NCI-H345 treated with DMSO at 0.1 percent for 48 hours (cell line): ENCODE measurements at regions not wholly inside any gene's neighbourhood (a gene's known extent, or its start where the extent isn't known, plus 50 kb on each side); places are given as distances from the start of the nearest gene placed in this dataset.

ENCODE experiments used
- DNase-seq: peaks from one replicate; lab custom pipeline; 2025; ENCODE audit not compliant: unreplicated experiment; lab: John Stamatoyannopoulos, UW

GRCh38 chr3:166367947-166368533, 530.8 kb upstream of the BCHE start:
- DNase-seq: no peak

DNA sequence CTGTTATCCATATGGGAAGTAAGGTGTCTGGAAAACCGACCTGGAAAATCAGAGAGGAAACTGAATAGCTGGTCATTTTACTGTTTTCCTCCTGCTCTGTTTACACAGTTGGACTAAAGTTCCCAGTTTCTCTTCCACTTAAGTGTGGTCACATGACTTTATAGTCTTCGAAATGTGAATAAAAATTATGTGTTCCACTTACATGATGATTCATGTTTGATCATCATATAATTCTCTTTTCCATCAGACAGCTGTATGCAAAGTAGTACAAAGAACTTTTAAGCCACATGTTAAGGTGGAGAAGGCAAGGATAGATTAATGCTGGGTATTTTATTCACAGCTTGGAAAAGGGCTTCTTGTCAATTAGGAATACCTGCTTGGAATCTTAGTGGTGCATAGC, 525.5 kb upstream of the BCHE start:
- DNase-seq: no peak

DNA sequence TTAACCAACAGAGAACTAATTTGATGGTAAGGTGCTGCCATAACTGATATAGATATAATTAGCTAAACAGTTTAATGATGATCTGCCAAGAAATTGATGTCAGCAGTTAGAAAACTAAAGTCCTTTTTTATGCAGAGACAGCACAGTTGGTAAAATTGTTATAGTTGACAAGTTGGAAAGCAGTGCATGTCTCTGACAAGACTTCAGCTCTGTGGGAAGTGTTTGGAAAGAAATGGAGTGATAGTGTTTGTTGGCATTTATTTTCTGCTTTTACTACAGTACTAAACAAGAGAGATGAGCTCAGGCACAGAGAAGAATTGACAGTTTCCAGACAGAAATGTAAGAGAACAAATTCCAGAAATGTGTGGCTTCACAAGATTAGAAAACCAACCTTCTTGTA, 523.5 kb upstream of the BCHE start:
- DNase-seq: no peak

DNA sequence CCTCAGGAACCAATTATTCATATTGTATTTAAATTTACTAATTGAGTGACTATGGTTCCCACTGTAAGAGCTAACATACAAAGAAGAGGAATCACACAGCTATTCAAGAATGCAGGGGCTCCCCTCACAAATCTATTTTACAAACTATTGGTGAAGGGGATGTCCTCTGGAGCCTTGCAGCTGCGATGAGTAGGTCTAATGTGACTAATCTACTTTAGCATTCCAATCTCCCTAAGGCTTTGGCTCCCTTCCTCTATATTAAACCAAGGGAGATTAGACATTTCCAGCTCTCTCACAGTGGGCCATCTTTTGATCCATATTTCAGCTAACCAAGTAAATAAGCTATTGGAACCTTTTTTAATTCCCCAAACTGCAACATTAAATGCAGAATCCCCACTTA, 514.2 kb upstream of the BCHE start:
- DNase-seq: no peak

GRCh38 chr3:166340604-166341266, 503.5 kb upstream of the BCHE start:
- DNase-seq: no peak

GRCh38 chr3:166324401-166324800, 487.2 kb upstream of the BCHE start:
- DNase-seq: no peak

DNA sequence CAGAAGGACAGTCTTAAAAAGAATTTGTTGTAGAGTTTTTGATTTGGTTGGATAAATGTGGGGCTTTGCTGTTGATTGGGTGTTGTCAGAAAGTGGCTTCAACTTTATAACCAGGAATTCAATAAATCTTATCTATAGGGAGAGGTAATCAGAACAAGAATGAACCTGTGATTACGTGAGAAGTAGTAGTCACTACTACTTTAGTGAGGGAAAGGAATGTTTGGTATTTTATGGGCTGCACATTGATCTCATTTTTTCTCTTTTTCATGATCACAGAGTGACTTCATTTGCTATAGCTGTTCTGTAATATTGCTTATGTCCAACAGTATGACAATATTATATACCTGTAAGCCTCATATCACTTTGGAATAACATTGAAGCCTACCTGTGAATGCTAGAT, 485.2 kb upstream of the BCHE start:
- DNase-seq: no peak

- DNase-seq: no peak
Measured at GRCh38 chr3:166307756-166308350, 470.6 kb upstream of the BCHE start.

DNA sequence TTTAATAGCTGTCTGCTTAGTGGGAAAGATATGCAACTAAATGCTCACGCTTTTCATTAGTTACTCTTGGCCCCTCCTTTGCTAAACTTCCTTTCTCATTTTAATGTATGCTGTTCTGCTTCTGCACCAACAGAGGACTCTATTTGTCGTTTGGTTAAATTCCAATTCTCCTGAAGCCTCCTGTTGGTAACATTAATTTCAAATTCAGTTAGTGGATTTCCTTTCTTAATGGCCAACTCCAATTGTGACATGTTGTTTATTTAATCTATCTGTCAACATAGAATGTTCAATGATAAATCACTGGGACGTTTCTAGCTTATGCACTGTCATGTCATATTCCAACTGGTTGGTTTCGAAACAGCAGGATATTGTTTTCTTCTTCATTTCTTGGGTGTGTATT, 467.4 kb upstream of the BCHE start:
- no peak for DNase-seq

GRCh38 chr3:166303681-166304080, 466.5 kb upstream of the BCHE start:
- no peak for DNase-seq

GRCh38 chr3:166302331-166302730, 465.1 kb upstream of the BCHE start:
- no peak for DNase-seq

DNA sequence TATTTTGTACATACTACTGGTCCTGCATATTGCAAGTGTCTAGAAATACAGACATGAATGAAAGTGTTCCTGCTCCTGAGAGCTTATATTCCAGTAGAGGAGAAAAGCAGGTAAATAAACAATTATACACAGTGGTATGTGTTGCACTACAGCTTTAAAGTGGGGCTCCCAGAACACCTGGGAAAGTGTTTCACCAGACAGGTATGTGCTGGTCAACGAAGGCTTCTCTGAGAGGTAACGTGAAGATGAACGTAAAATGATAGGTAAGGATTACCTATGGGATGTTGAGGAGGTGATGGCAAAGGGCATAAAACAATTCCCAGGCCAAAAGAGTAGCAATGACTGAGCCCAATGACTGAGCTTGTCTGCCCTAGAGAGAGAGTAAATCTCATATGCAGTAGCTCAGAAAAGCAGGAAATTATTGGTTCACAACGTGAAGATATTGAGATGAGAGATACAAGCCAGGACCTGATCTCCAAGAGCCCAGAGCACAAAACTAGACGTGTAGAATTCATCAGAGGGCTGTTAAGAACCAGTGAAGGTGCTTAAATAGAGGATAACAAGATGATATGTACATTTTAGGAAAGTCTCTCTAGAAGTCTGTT, 459.1 kb upstream of the BCHE start:
- no peak for DNase-seq

- DNase-seq: no peak
Measured at GRCh38 chr3:166291186-166291955, 454.1 kb upstream of the BCHE start.

DNA sequence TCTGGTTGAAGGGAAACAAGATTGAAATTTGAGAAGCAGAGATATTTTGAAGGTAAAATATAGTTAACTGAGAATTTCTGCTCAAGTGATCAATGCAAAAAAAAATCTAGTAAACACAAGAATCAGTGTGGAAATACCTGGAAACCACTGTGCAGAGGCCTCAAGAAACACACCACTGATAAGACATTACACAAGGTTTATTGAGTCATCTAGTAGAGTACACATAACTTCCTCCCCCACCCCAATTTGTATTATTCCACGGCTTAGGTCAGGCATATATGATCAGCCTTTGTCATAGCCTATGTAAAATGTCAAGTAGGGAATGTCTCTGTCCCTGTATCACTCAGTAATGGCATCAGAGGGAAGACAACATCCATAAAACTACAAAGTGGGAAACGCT, 447.8 kb upstream of the BCHE start:
- DNase-seq: no peak

DNA sequence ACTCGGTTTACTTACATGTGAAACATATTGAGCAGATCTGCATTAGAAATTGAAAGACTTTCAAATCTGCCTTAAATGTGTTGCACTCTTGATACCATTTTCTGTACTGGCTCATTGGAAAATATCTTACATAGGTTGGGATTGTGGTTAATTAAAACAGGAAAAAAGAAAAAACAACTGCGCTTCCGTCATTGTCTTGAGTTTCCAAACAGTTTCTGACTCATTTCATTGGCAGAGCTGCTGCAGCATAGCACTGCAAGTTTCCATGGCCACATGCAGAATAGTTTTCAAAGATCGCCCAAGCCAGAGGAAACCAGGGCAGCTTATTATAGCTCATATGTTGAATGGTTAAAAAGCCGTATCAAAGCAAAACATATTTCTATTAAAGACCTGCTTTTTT, 446.6 kb upstream of the BCHE start:
- no peak for DNase-seq

DNA sequence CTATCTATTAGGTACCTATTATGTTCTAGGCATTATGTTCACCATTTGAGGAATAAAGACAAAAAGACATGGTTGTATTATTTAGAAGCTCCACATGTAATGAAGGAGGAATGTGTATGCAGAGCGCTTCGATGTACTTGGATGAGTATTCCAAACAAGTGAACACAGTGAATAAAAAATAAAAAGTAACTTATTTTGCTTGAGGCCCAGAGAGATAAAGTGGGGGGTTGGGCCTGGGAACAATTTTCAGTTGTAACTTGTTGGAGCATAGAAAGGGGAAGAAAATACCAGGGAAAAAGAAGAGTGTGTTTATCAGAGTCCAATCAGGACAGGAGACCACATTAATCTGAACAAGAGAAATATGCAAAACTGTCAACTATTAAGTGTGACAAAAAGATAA, 445.7 kb upstream of the BCHE start:
- DNase-seq: no peak

DNA sequence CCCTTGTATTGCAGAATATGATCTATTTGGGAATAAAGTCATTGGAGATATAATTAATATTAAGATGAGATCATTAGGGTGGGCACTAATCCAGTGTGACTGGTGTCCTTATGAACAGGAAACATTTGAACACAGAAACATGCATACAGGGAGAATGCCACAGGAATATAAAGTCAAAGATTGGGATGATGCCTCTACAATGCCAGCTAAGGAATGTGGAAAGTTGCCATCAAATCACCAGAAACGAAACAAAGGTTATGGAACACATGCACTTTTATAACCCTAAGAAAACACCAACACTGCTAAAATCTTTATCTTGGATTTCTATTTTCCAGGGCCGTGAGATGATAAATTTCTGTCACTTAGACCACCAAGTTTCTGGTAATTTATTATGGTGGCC, 442.4 kb upstream of the BCHE start:
- no peak for DNase-seq

GRCh38 chr3:166275024-166275390, 437.8 kb upstream of the BCHE start:
- DNase-seq: no peak

GRCh38 chr3:166274351-166275023, 437.3 kb upstream of the BCHE start:
- no peak for DNase-seq

DNA sequence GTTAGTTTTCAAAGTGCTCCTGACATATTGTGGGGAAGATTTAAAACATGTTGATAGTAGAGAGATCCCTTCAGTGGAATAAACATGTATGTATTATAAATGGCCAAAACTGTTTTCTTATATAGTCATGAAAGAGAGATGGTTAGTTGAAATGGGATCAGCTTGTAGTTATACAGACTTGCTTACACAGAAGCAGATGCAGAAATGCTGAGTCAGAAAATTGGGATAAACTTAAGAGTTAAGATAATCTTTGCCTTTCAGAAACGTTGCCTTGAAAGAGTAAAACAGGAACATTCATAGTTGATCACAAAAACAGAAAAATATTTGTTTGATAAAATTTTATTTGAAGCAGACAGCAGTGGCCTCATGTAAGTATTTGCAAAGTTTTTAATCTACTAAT, 433.2 kb upstream of the BCHE start:
- no peak for DNase-seq

DNA sequence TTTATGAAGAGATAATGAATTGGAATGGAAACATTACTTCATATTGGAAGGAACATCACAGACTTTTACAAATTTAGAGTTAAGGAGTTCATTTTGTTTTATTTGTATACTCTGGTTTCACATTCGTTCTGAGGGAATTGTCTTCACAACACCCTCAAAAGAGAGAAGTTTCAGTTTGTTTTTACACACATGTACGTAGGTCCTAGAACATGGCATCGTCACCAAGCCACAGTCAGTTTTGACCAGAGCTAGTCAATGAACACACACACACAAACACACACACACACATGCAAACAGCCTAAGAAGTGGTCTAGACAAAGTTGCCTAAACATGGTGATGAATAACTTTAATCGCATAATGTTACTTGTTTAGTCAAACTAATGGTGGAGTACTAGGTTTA, 427.9 kb upstream of the BCHE start:
- no peak for DNase-seq
